Activated gamma-delta T cell treated with Interleukin-2 at 50 U/mL for 16 hours (primary cell): ENCODE measurements at regions not wholly inside any gene's neighbourhood (a gene's known extent, or its start where the extent isn't known, plus 50 kb on each side); places are given as distances from the start of the nearest gene placed in this dataset.
"Not testable (repeated sequence)": the region's sequence is repeated elsewhere in the genome, so short reads cannot be mapped to it uniquely, and the experiment has no call there.

Experiments
- DNase-seq: peaks from one replicate; pipeline ENCODE4 v3.0.0-alpha.2; 2020

GRCh38 chr3:178207161-178207560 lies 329.1 kb upstream of the KCNMB2 start:
- not testable (repeated sequence) for DNase-seq

- DNase-seq: not testable (repeated sequence)
Observed at GRCh38 chr3:178207627-178208026, 328.6 kb upstream of the KCNMB2 start.

DNA sequence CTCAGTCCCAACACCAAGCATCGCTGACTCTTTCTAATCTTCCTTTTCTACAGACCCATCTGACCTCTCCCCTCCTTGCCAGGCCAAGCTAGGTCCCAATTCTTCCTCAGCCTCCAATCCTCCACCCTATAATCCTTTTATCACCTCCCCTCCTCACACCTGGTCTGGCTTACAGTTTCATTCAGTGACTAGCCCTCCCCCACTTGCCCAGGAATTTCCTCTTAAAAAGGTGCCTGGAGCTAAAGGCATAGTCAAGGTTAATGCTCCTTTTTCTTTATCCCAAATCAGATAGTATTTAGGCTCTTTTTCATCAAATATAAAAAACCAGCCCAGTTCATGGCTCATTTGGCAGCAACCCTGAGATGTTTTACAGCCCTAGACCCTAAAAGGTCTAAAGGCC lies 327.1 kb upstream of the KCNMB2 start:
- DNase-seq: not testable (repeated sequence)

DNA sequence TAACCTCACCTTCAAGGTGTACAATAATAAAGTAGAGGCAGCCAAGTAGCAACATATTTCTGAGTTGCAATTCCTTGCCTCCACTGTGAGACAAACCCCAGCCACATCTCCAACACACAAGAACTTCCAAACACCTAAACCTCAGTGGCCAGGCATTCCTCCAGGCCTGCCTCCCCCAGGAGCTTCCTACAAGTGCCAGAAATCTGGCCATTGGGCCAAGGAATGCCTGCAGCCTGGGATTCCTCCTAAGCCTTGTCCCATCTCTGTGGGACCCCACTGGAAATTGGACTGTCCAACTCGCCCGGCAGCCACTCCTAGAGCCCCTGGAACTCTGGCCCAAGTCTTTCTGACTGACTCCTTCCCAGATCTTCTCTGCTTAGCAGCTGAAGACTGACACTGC lies 326.6 kb upstream of the KCNMB2 start:
- not testable (repeated sequence) for DNase-seq

GRCh38 chr3:178211086-178211485 lies 325.1 kb upstream of the KCNMB2 start:
- not testable (repeated sequence) for DNase-seq

- DNase-seq: no peak
Observed at GRCh38 chr3:178217479-178217878, 318.8 kb upstream of the KCNMB2 start.

DNA sequence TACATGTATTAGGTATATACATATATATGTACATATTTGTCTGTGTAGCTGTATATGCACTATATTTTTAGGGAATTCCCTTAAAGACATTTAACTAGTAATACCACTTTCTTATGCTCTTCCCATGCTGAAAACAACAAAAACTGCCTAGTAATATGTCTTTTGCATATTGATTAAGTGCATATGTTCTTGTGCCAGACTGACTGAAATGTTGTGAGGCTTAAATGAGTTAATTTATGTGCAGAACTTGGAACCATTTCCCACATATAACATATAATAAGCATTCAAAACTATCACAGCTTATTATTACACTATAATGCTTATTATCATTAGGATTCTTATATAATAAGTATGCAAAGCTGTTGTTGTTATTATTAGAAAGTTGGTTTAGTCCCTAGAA lies 318.0 kb upstream of the KCNMB2 start:
- no peak for DNase-seq

DNA sequence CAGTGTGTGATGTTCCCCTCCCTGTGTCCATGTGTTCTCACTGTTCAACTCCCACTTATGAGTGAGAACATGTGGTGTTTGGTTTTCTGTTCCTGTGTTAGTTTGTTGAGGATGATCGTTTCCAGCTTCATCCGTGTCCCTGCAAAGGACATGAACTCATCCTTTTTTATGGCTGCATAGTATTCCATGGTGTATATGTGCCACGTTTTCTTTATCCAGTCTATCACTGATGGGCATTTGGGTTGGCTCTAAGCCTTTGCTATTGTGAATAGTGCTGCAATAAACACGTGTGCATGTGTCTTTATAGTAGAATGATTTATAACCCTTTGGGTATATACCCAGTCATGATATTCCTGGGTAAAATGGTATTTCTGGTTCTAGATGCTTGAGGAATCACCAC lies 316.6 kb upstream of the KCNMB2 start:
- not testable (repeated sequence) for DNase-seq

DNA sequence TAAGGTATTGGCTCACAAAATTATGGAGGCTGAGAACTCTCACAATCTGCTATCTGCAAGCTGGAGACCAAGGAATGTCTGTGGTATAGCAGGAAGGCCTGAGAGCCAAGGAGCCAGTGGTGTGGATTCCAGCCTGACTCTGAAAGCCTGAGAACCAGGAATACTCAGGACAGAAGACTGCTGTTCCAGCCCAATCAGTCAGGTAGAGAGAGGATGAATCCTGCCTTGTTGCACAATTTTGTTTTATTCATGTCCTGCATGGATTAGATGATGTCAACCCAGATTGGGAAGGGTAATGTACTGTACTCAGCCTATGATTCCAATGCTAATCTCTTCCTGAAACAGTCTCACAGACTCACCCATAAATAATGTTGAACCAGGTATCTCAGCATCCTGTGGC lies 312.4 kb upstream of the KCNMB2 start:
- DNase-seq: no peak

DNA sequence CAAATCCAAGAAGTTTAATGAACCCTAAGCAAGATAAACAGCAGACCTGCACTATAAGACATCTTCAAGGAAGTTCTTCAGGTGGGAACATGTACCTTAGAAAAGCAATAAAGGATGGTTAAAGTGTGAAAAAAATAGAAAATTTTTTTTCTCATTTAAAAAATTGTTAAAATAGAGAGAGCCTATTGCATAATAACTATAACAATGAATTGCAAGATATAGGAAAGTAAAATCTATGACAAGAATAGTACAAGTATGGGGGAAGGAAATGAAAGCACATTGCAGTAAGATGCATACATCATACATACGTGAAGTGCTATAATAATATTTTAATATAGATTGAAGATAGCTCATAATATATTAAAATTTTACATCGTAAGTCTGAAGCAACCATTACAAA lies 310.1 kb upstream of the KCNMB2 start:
- no peak for DNase-seq

DNA sequence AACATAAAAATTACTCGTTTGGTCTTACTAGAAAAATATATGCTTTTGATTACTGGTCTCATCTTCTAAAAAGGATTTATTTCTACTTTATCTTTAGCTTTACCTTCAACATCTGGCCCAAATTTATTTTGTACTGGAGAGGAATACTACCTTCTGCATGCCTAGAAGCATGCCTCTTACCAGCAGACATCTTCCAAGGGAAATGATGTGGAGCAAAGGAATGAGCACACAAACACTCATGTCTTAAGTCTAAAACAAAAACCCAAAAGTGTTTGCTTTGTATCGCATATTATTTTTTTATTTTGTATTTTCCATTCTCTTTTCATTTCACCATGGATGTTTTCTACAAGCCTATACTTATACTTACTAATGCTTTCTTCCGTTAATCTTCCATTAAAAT lies 304.6 kb upstream of the KCNMB2 start:
- DNase-seq: no peak

GRCh38 chr3:178233371-178234071 lies 302.7 kb upstream of the KCNMB2 start:
- no peak for DNase-seq

DNA sequence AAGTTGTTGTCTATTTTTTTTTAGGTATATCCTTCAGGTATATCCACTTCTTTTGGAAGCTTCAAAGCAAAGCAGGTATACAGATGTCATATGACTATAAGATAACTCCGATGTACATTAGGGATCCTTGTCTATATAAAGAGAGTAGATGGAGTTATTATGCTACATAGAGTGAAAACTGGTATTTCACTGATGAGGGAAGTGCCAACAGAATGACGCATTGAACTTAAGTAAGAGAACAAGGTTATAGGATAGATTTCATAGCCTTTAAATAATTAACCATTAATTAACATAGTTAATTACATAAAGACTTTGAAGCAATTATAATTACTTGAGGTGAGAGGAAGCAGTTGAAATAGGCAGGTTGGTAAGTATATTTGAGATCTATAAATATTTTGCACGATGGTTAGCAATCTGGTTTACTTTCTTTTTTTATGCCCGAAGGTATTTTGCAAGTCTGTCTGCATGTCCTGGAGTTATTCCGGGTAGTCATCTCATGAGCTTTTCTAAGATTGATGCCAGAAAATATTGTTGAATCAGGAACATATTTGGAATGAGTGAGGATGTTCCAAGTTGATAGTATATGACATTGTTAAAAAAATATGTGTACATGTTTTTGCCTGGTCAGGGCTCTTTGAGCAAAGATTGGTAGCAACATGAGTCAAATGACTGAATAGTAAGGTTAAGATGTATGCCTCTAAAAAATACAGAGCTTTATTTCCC lies 299.5 kb upstream of the KCNMB2 start:
- no peak for DNase-seq

GRCh38 chr3:178238179-178238578 lies 298.1 kb upstream of the KCNMB2 start:
- DNase-seq: no peak

DNA sequence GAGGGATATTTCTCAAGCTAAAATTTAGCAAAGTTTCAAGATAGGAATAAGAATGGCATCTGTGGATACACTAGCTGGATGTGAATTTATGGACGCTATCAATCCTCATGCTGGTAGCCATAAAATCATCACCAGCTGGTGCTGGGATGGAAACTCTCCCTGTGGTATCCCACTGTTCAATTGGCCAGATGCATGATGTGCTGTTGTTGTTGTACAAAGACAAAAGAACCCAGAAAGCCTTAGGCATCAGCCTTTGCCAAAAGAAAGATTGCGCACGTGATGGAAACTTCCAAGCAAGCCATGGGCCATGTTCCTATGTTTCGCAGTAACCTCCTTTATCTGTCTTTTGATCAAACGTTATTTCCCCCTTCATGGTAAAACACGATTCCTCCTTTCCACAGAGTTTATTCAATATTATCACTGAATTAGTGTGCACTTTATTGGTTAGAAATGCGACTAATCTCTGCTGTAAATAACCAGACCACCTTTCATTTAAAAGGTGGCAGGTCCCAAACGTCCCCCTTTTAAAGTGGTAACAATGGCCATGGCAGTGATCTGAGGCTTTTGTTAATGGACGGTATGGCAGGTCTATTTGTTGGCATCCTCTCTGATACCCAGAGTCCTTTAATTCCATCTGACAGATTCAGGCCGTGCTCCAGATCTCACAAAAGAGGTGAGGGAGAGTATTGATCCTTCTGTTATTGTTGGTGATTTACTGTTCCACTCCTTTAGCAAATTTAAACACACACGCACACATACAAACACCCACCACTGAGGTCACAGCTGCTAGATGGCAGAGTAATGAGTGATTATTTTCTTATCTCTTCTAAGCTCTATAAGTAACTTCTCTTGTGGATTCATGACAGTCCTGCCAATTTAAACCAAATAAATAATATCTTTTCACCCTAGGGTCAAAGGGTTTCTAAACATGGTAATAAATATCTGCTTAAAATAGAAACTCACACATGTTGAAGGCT lies 291.2 kb upstream of the KCNMB2 start:
- no peak for DNase-seq

DNA sequence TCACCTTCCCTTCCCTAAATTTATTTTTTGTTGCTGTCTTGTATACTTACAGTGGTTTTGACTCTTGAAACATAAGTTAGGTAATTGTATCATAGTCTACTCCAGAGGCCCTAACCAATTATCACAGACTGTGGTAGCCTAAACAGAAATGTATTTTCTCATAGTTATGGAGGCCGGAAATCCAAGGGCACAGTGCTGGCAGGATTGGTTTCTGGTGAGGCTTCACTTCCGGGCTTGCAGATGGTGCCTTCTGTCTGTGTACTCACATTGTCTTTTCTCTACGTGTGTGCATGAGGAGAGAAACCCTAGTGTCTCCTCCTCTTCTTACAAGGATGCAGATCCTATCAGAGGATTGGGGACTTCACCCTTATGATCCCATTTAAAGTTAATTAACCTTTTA lies 290.2 kb upstream of the KCNMB2 start:
- DNase-seq: no peak

DNA sequence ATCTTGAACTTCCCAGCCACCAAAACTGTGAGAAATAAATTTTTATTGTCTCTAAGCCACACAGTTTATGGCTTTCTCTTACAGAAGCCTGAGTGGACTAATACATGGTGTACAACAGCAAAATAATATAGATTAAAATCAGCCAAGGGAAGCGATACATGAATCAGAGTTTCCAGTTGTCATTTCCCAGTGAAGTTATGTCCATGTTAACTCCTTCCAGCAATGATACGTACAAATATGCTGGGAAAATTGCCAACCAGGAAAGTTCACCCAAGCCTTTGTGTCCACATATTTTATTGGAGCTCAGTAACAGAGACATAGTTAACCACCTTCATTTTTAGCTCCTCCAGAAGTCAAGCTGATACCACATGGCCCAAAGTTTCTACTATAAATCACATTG lies 280.9 kb upstream of the KCNMB2 start:
- no peak for DNase-seq

- DNase-seq: no peak
Observed at GRCh38 chr3:178257491-178257890, 278.7 kb upstream of the KCNMB2 start.

- DNase-seq: no peak
Observed at GRCh38 chr3:178258121-178258520, 278.1 kb upstream of the KCNMB2 start.

GRCh38 chr3:178259703-178260102 lies 276.5 kb upstream of the KCNMB2 start:
- no peak for DNase-seq

- no peak for DNase-seq
Observed at GRCh38 chr3:178260887-178261565, 275.2 kb upstream of the KCNMB2 start.

DNA sequence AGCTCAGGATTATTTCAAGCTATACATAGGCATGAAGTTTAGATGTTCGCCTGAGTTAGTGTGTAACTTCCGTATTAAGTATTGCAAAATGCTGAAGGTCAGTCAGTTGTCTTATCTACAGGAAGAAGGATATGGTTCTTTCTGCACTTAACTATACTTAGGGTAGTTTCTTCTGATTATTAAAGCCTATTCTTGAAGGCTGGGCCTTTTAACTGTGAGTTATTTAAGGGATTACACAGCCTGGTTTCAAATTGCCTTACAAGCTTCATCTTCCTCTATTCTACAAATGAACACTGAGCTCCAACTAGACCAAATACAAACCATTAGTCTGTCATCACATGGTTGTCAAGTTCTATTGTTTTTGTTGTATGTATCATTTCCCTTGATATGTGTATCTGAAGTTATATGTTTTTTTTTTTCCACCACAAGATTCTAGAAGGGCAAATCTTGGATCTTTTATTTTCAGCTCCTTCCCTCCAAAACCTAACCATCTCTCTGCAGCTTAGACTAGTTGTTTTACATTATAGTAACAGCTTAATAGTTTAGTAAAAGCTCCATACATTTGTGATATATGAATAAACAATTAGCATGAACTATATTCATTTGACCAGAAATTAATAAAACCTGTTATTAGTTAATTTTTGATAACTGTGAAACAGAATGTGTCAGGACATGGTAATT lies 272.9 kb upstream of the KCNMB2 start:
- DNase-seq: no peak
